K562 (cell line): ENCODE measurements at regions not wholly inside any gene's neighbourhood (a gene's known extent, or its start where the extent isn't known, plus 50 kb on each side); places are given as distances from the start of the nearest gene placed in this dataset.
"Not testable (repeated sequence)": the region's sequence is repeated elsewhere in the genome, so short reads cannot be mapped to it uniquely, and the experiment has no call there.

Experiments used
- ATAC-seq: fragments of 200-7000 bp; cut with Tn5 transposase; 3 replicates; pipeline ENCODE4 v1.9.1; 2020; ENCODE audit warnings: moderate library complexity
- BruUV-seq: library from RNA; stranded (reverse); fragments of 400-500 nt; replicated peaks from 2 replicates; lab custom pipeline; 2021; lab: Mats Ljungman, UMichigan
- CTCF ChIA-PET: fragments of 300-600 bp; formaldehyde crosslinking; extraction: SDS; loops from one replicate; lab custom pipeline; 2021; ENCODE audit warnings: low intra/inter-chr PET ratio; lab: Yijun Ruan, JAX
- POLR2A ChIA-PET: fragments of 300-600, 350-650 bp; sonication (Branson Sonifier 250); formaldehyde crosslinking; extraction: SDS; loops from one replicate; lab custom pipeline; 2021; ENCODE audit warnings: antibody characterized with exemption, inconsistent platforms; lab: Yijun Ruan, JAX
- DNase-seq, 4 experiments: peaks; one replicate each; pipeline versions ENCODE4 v3.0.0 to v3.0.0-alpha.2; 2011 to 2018; ENCODE audit warnings: low spot score in 3 of 4, mixed read lengths in 3 of 4; ENCODE audit errors: extremely low read depth in 1 of 4
- FAIRE-seq: peaks from 2 replicates; lab custom pipeline; 2011; peaks lifted over from hg19 to GRCh38; lab: Jason Lieb, UNC
- H2AFZ ChIP-seq: 2 replicates; pipeline ENCODE4 v1.6.0; 2011; ENCODE audit warnings: low read depth, low read length, control low read depth, inconsistent platforms
- H3K27ac ChIP-seq: fragments of 200-600 bp; 3 replicates; pipeline ENCODE4 v1.8.0; 2011; ENCODE audit warnings: low read depth, mild to moderate bottlenecking, control low read depth, inconsistent platforms, low read length, moderate library complexity, mixed read lengths; ENCODE audit errors: extremely low read depth
- H3K27me3 ChIP-seq, 2 experiments: fragments of 300-600 bp in 1 of 2; 2 replicates in 1 of 2; 3 replicates in 1 of 2; pipeline versions ENCODE4 v1.6.0 to v1.8.0; 2011; ENCODE audit warnings: inconsistent platforms in 2 of 2, low read length in 2 of 2, mild to moderate bottlenecking in 1 of 2, mixed read lengths in 1 of 2, moderate library complexity in 1 of 2; ENCODE audit not compliant: control insufficient read depth in 2 of 2, insufficient read depth in 2 of 2
- H3K36me3 ChIP-seq: fragments of 300-600 bp; 3 replicates; pipeline ENCODE4 v1.8.0; 2011; ENCODE audit warnings: mild to moderate bottlenecking, low read length, inconsistent platforms; ENCODE audit not compliant: control insufficient read depth, insufficient read depth
- H3K4me1 ChIP-seq, 2 experiments: fragments of 200-600 bp in 1 of 2; replicated peaks in 1 of 2; 2 replicates in 1 of 2; 3 replicates in 1 of 2; pipeline versions ENCODE4 v1.5.1 to v1.8.0; 2011; ENCODE audit warnings: inconsistent platforms in 2 of 2, low read length in 2 of 2, mild to moderate bottlenecking in 1 of 2, mixed read lengths in 1 of 2, moderate library complexity in 1 of 2; ENCODE audit not compliant: control insufficient read depth in 2 of 2, insufficient read depth in 2 of 2
- H3K4me2 ChIP-seq: 2 replicates; pipeline ENCODE4 v1.6.1; 2011; ENCODE audit warnings: low read length, control low read depth, inconsistent platforms, mixed read lengths; ENCODE audit not compliant: insufficient read depth
- H3K4me3 ChIP-seq: fragments of 200-600 bp; sonication (generic), shearing (Covaris generic); 2 replicates; pipeline ENCODE4 v1.5.1; 2016; ENCODE audit warnings: control low read depth, inconsistent platforms
- H3K79me2 ChIP-seq: fragments of 200-600 bp; 3 replicates; pipeline ENCODE4 v1.8.0; 2011; ENCODE audit warnings: low read length, inconsistent platforms; ENCODE audit not compliant: control insufficient read depth, insufficient read depth
- H3K9ac ChIP-seq, 2 experiments: 2 replicates each; pipeline versions ENCODE4 v1.6.0 to v1.6.1; 2011; ENCODE audit warnings: low read depth in 2 of 2, low read length in 2 of 2, control low read depth in 1 of 2, inconsistent platforms in 1 of 2, mild to moderate bottlenecking in 1 of 2, mixed read lengths in 1 of 2; ENCODE audit not compliant: insufficient read depth in 1 of 2
- H3K9me1 ChIP-seq: one replicate; pipeline ENCODE4 v1.6.0; 2011; ENCODE audit warnings: inconsistent platforms, mild to moderate bottlenecking, low read length, moderate library complexity; ENCODE audit not compliant: control insufficient read depth, insufficient read depth
- H3K9me3 ChIP-seq: replicated peaks from 2 replicates; pipeline ENCODE4 v1.5.1; 2011; ENCODE audit warnings: low read depth, low read length, inconsistent platforms; ENCODE audit not compliant: control insufficient read depth, insufficient read depth
- H4K20me1 ChIP-seq: replicated peaks from 2 replicates; pipeline ENCODE4 v1.6.1; 2011; ENCODE audit warnings: low read length, inconsistent platforms, mixed read lengths; ENCODE audit not compliant: control insufficient read depth, insufficient read depth
- ATF7 ChIP-seq: fragments of 450-650 bp; IDR thresholded peaks from 2 replicates; pipeline ENCODE4 v1.7.1; 2014; ENCODE audit warnings: mild to moderate bottlenecking, moderate library complexity
- CCAR2 ChIP-seq: fragments of 200-400 bp; formaldehyde crosslinking; IDR thresholded peaks from 2 replicates; pipeline ENCODE4 v1.6.1; 2017; ENCODE audit warnings: mild to moderate bottlenecking, low read depth, low read length
- CLOCK ChIP-seq: fragments of 250-450 bp; sonication (Bioruptor Pico); IDR thresholded peaks from 2 replicates; pipeline ENCODE4 v1.4.0; 2020; ENCODE audit warnings: mild to moderate bottlenecking, moderate library complexity, borderline replicate concordance
- DLX4 ChIP-seq: fragments of 250-450 bp; sonication (Bioruptor Pico); IDR thresholded peaks from 2 replicates; pipeline ENCODE4 v1.6.1; 2021; ENCODE audit warnings: mild to moderate bottlenecking
- ELF2 ChIP-seq: fragments of 250-450 bp; sonication (Bioruptor Pico); IDR thresholded peaks from 2 replicates; pipeline ENCODE4 v1.5.0; 2021; ENCODE audit warnings: mild to moderate bottlenecking
- PHF20 ChIP-seq: fragments of 450-650 bp; IDR thresholded peaks from 2 replicates; pipeline ENCODE4 v1.6.1; 2018; ENCODE audit not compliant: partially characterized antibody
- ZFPM2 ChIP-seq: fragments of 250-450 bp; sonication (Bioruptor Pico); IDR thresholded peaks from 2 replicates; pipeline ENCODE4 v1.5.1; 2022; ENCODE audit warnings: mild to moderate bottlenecking
- ZNF239 ChIP-seq: fragments of 250-450 bp; sonication (Bioruptor Pico); IDR thresholded peaks from 2 replicates; pipeline ENCODE4 v1.4.0; 2020; ENCODE audit warnings: mild to moderate bottlenecking
- ZNF280B ChIP-seq: fragments of 250-450 bp; sonication (Bioruptor Pico); IDR thresholded peaks from 2 replicates; pipeline ENCODE4 v1.5.1; 2021; ENCODE audit warnings: mild to moderate bottlenecking
- ZNF740 ChIP-seq, 3 experiments: fragments of 200-800 bp in 1 of 3; sonication (Bioruptor generic) in 1 of 3; sonication (generic) in 1 of 3; formaldehyde crosslinking in 1 of 3; IDR thresholded peaks; 2 replicates each; pipeline versions ENCODE4 v1.6.1 to v1.8.0; 2016 to 2022; ENCODE audit warnings: mild to moderate bottlenecking in 2 of 3, missing compliant biosample characterization in 2 of 3, missing genetic modification characterization in 2 of 3, missing genetic modification reagents in 1 of 3
- WGBS: fragments of 100-300 bp; shearing (Covaris generic); methylation state at CpG from one replicate; pipeline ENCODE4 v1.1.6; 2016; ENCODE audit warnings: low coverage, mixed read lengths; ENCODE audit not compliant: insufficient coverage; ENCODE audit errors: missing lambda C conversion rate; 5-methylcytosine and 5-hydroxymethylcytosine counted together
- in situ Hi-C: fragments of 300-500 bp; cut with MboI; formaldehyde crosslinking; loops from 4 replicates; pipeline ENCODE4 v1.15.0; 2018; ENCODE audit warnings: inconsistent platforms, mixed read lengths
- intact Hi-C: fragments of 100-400 bp; cut with micrococcal nuclease; formaldehyde crosslinking; loops from 2 replicates; pipeline ENCODE4 v1.14.2; 2022

GRCh38 chr2:44092519-44092918 is 76.2 kb upstream of the PPM1B start:
- H3K4me3 ChIP-seq, H3K79me2 ChIP-seq, FAIRE-seq, H4K20me1 ChIP-seq, H3K9ac ChIP-seq, intact Hi-C loops, H2AFZ ChIP-seq, H3K9me1 ChIP-seq, DNase-seq, CTCF ChIA-PET, POLR2A ChIA-PET, BruUV-seq, H3K4me1 ChIP-seq, H3K27ac ChIP-seq, in situ Hi-C loops, H3K4me2 ChIP-seq, H3K36me3 ChIP-seq, ATAC-seq, H3K9me3 ChIP-seq: not testable (repeated sequence)
- WGBS: 0% methylated on average over 5 of the region's 5 CpGs
- peaks cover 11 to 12% of the 10 kb centered on the region in 2 experiments; a peak in 4 of 5 replicates for H3K27me3 ChIP-seq

GRCh38 chr2:44093970-44094369 is 74.7 kb upstream of the PPM1B start:
- 3% methylated on average over 3 of the region's 3 CpGs for WGBS
- H3K4me2 ChIP-seq: no peak overlapping the region
- peaks cover 10 to 15% of the 10 kb centered on the region in 2 experiments; a peak in 4 of 5 replicates for H3K27me3 ChIP-seq
- POLR2A ChIA-PET: interaction anchor here (0.7 to 0.8 kb wide), 2 partner anchors 120 to 215 kb away, joined by 3 read pairs; no protein-coding TSS in a partner anchor
- H3K9me3 ChIP-seq: no peaks in the 10 kb centered on the region
- ATAC-seq: no peak
- H3K9me1 ChIP-seq: no peaks in the 10 kb centered on the region
- H2AFZ ChIP-seq: no peak overlapping the region
- in situ Hi-C loops: no loop called here
- H3K4me3 ChIP-seq: no peak overlapping the region
- H3K79me2 ChIP-seq: no peaks in the 10 kb centered on the region
- FAIRE-seq: no peak
- CTCF ChIA-PET: no interaction called here
- no peaks in the 10 kb centered on the region for H3K36me3 ChIP-seq
- H3K4me1 ChIP-seq: no peaks in the 10 kb centered on the region
- BruUV-seq: no TSS peak
- no peak overlapping the region for H3K27ac ChIP-seq
- no peak overlapping the region for H3K9ac ChIP-seq
- DNase-seq: no peak
- no peaks in the 10 kb centered on the region for H4K20me1 ChIP-seq
- intact Hi-C loops: no loop called here
- no peak for TF ChIP-seq ZNF280B (CRISPR knock-in tag)
- no peak for TF ChIP-seq PHF20
- no peak for TF ChIP-seq ZFPM2 (CRISPR knock-in tag)
- TF ChIP-seq ELF2 (CRISPR knock-in tag): no peak
- TF ChIP-seq ZNF740 (CRISPR knock-in tag; IDR thresholded peaks at IDR 0.05): no peak
- TF ChIP-seq ZNF740 (tag; IDR thresholded peaks at IDR 0.05): no peak
- no peak for TF ChIP-seq DLX4 (CRISPR knock-in tag)
- no peak for TF ChIP-seq ZNF239 (CRISPR knock-in tag)
- TF ChIP-seq CCAR2: no peak
- no peak for TF ChIP-seq CLOCK
- TF ChIP-seq ATF7: no peak
